Activated T-helper 1 cell treated with anti-CD3 and anti-CD28 coated beads, Interleukin-12 subunit alpha, Interleukin-12 subunit beta, Interleukin-2, Interleukin-4 antibody, amounts not matched to agents 30 ng/mL and 10 ng/mL and 1 ng/mL, durations not matched to agents 14 hours and 24 hours and 36 hours (primary cell): ENCODE measurements at regions not wholly inside any gene's neighbourhood (a gene's known extent, or its start where the extent isn't known, plus 50 kb on each side); places are given as distances from the start of the nearest gene placed in this dataset.
"Not testable (repeated sequence)": the region's sequence is repeated elsewhere in the genome, so short reads cannot be mapped to it uniquely, and the experiment has no call there.

Source experiments
- DNase-seq: peaks from one replicate; pipeline ENCODE4 v3.0.0; 2021; ENCODE audit warnings: low spot score
- H3K27ac Mint-ChIP-seq: one replicate; pipeline ENCODE4 v1.8.0; 2021; ENCODE audit warnings: mild to moderate bottlenecking, mixed read lengths
- H3K27me3 Mint-ChIP-seq: one replicate; pipeline ENCODE4 v1.8.0; 2022; ENCODE audit warnings: mild to moderate bottlenecking, moderate library complexity, mixed read lengths; ENCODE audit not compliant: insufficient read depth
- H3K36me3 Mint-ChIP-seq: one replicate; pipeline ENCODE4 v1.8.0; 2021; ENCODE audit warnings: low read depth, mixed read lengths
- H3K4me1 Mint-ChIP-seq: one replicate; pipeline ENCODE4 v1.8.0; 2021; ENCODE audit warnings: low read depth, mixed read lengths
- H3K4me3 Mint-ChIP-seq: one replicate; pipeline ENCODE4 v1.8.0; 2021; ENCODE audit warnings: mild to moderate bottlenecking, moderate library complexity, mixed read lengths
- H3K9me3 Mint-ChIP-seq: one replicate; pipeline ENCODE4 v1.8.0; 2021; ENCODE audit warnings: mixed read lengths
- intact Hi-C: fragments of 100-400 bp; cut with micrococcal nuclease; formaldehyde crosslinking; loops from one replicate; pipeline ENCODE4 v1.15.1; 2024

DNA sequence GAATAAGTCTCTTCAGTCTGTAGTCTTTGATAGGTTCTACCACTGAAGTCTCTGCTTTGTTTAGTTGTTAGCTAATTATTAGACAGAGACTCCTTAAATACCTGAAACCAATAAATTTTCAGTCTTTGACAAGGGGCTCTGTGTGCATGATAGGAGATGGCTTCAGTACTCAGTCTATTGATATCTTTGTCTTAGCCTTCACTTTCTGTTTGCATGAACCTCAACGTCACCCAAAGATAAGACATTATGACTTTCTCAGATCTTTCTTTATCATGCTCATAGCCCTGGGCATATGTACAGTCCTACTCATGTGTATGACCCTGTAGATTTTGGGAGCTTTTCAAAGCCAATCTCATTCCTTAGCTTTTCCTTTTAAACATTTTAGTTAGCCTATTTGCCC is 183.5 kb upstream of the GCFC2 start:
- Mint-ChIP-seq H3K4me1 (no peaks in the 10 kb centered on the region), H3K9me3 (no peaks in the 10 kb centered on the region), H3K4me3 (no peak overlapping the region), H3K27me3 (no peaks in the 10 kb centered on the region), H3K36me3 (no peaks in the 10 kb centered on the region), H3K27ac (no peak overlapping the region)
- DNase-seq = no peak
- intact Hi-C loops = no loop called here

DNA sequence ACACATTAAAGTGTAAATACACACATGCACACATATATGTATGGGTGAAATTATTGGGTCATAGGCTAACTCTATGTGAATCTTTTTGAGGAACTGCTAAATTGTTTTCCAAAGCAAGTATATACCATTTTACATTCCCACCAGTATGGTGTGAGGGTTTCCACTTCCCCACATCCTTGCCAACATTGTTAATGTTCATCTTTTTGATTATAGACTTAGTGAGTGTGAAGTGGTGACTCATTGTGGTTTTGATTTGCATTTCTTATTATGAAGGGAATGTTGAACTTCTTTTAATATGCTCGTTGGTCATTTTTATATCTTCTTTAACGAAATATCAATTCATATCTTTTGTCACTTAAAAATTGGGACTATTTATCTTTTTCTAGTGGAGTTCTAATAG is 181.8 kb upstream of the GCFC2 start:
- no peak for DNase-seq
- Mint-ChIP-seq H3K36me3 (no peaks in the 10 kb centered on the region), H3K27ac (no peak overlapping the region), H3K4me1 (no peaks in the 10 kb centered on the region), H3K9me3 (no peaks in the 10 kb centered on the region), H3K4me3 (no peak overlapping the region), H3K27me3 (no peaks in the 10 kb centered on the region)
- intact Hi-C loops = no loop called here

DNA sequence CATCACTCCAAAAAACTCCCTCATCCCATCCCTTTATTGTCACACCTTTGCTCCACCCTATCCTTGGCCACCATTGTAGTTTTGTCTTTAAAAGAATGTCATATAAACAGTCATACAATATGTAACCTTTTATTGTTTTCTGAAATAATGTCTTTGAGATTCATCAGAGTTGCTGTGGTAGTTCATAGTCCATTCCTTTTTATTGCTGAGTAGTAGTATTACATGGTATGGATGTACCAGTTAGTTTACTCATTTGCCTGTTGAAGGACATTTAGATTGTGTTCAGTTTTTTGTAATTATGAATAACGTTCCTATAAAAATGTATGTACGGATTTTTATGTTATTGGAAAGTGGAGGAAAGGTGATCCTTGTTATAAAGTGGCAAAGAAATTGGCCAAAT is 171.8 kb upstream of the GCFC2 start:
- intact Hi-C loops = no loop called here
- Mint-ChIP-seq H3K4me1 (no peaks in the 10 kb centered on the region), H3K36me3 (no peaks in the 10 kb centered on the region), H3K27me3 (no peaks in the 10 kb centered on the region), H3K27ac (no peak overlapping the region), H3K4me3 (no peak overlapping the region), H3K9me3 (no peaks in the 10 kb centered on the region)
- no peak for DNase-seq

DNA sequence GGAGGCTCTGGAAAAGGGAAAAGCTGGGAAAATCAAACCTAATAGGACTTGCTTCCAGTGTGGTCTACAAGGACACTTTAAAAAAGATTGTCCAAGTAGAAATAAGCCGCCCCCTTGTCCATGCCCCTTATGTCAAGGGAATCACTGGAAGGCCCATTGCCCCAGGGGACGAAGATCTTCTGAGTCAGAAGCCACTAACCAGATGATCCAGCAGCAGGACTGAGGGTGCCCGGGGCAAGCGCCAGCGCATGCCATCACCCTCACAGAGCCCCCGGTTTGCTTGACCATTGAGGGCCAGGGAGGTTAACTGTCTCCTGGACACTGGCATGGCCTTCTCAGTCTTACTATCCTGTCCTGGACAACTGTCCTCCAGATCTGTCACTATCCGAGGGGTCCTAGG is 164.9 kb upstream of the GCFC2 start:
- H3K36me3 Mint-ChIP-seq, DNase-seq, H3K27ac Mint-ChIP-seq, H3K27me3 Mint-ChIP-seq, H3K4me3 Mint-ChIP-seq, intact Hi-C loops, H3K9me3 Mint-ChIP-seq, H3K4me1 Mint-ChIP-seq: not testable (repeated sequence)

DNA sequence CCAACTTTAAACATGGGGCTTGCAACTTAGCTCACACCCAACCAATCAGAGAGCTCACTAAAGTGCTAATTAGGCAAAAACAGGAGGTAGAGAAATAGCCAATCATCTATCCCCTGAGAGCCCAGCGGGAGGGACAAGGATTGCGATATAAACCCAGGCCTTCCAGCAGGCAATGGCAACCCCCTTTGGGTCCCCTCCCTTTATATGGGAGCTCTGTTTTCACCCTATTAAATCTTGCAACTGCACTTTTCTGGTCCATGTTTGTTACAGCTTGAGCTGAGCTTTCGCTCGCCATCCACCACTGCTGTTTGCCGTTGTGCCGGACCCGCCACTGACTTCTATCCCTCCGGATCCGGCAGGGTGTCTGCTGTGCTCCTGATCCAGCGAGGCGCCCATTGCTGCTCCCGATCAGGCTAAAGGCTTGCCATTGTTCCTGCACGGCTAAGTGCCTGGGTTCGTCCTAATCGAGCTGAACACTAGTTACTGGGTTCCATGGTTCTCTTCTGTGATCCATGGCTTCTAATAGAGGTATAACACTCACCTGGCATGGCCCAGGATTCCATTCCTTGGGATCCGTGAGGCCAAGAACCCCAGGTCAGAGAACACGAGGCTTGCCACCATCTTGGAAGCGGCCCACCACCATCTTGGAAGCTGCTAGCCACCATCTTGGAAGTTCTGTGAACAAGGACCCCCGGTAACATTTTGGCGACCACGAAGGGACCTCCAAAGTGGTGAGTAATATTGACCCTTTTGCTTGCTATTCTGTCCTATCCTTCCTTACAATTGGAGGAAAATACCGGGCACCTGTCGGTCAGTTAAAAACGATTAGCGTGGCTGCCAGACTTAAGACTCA is 161.3 kb upstream of the GCFC2 start:
- H3K27ac Mint-ChIP-seq, H3K27me3 Mint-ChIP-seq, H3K4me3 Mint-ChIP-seq, DNase-seq, intact Hi-C loops, H3K9me3 Mint-ChIP-seq, H3K4me1 Mint-ChIP-seq, H3K36me3 Mint-ChIP-seq: not testable (repeated sequence)

DNA sequence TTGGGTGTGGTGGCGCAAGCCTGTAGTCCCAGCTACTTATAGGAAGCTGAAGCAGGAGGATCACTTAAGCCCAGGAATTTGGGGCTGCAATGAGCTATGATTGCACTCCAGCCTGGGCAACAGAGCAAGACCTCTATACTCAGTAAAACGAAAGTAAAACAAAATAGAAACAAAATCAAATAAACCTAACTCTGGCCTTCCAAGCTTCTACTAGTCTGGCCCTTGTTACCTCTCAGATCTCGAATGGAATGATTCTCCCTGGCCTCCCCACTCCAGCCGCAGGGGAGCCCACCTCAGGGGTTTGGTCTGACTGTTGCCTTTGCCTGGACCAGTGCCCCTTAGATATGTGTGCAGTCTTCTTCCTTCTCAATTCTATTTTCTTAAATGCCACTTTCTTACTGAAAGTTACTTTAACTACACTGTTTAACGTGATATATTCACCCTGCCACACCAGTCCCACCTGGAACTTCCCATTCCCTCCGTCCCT is 160.0 kb upstream of the GCFC2 start:
- intact Hi-C loops = no loop called here

DNA sequence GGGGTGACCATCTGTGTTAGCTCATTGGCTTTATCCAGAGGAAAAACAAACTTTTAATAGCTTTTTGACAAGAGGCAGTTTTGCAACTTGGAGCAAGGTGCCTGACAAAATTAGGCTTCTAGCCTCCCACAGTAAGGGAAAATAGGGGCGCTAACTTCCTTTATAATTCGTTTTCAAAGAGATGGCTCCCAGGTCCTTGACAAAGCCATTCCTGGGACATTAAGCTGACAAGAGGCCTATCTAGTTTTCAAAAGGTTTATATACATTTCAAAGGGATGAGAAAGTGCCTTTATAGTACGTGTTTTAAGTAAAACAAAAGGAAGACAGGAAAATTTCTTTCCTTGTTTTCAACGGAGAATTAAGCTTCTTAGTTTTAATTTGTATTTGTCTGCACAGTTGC is 159.4 kb upstream of the GCFC2 start:
- intact Hi-C loops = no loop called here
- H3K4me3 Mint-ChIP-seq = no peak overlapping the region
- H3K4me1 Mint-ChIP-seq = no peaks in the 10 kb centered on the region
- H3K27me3 Mint-ChIP-seq = no peaks in the 10 kb centered on the region
- no peak for DNase-seq
- no peak overlapping the region for H3K27ac Mint-ChIP-seq
- H3K36me3 Mint-ChIP-seq = no peaks in the 10 kb centered on the region
- no peaks in the 10 kb centered on the region for H3K9me3 Mint-ChIP-seq

More for the DNA sequence above, 160.0 kb upstream of the GCFC2 start:
- H3K9me3 Mint-ChIP-seq = no peaks in the 10 kb centered on the region
- no peaks in the 10 kb centered on the region for H3K36me3 Mint-ChIP-seq
- no peaks in the 10 kb centered on the region for H3K27me3 Mint-ChIP-seq
- DNase-seq = no peak
- H3K4me3 Mint-ChIP-seq = no peak overlapping the region
- no peak overlapping the region for H3K27ac Mint-ChIP-seq
- no peaks in the 10 kb centered on the region for H3K4me1 Mint-ChIP-seq

DNA sequence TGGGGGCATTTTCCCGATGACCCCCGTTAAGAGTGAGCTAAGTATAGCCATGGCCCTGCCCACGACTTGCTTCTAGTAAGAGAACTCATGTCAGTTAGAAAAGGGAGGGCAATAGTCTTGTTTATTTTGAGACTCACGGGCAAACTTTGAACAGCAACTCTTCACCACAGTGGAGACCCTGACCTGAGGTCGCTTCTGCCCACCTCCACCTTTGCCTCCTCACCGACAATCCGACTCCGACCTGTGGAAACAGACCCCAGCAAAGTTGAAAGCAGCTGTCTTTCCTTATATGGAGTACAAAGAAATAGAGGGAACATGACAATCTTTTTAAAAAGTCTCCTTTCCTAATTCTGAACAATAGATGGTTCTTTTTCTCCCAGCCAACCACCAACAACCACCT is 155.0 kb upstream of the GCFC2 start:
- H3K9me3 Mint-ChIP-seq = no peaks in the 10 kb centered on the region
- intact Hi-C loops = no loop called here
- no peaks in the 10 kb centered on the region for H3K36me3 Mint-ChIP-seq
- H3K4me3 Mint-ChIP-seq = no peak overlapping the region
- DNase-seq = no peak
- H3K27me3 Mint-ChIP-seq = no peaks in the 10 kb centered on the region
- no peaks in the 10 kb centered on the region for H3K4me1 Mint-ChIP-seq
- no peak overlapping the region for H3K27ac Mint-ChIP-seq

DNA sequence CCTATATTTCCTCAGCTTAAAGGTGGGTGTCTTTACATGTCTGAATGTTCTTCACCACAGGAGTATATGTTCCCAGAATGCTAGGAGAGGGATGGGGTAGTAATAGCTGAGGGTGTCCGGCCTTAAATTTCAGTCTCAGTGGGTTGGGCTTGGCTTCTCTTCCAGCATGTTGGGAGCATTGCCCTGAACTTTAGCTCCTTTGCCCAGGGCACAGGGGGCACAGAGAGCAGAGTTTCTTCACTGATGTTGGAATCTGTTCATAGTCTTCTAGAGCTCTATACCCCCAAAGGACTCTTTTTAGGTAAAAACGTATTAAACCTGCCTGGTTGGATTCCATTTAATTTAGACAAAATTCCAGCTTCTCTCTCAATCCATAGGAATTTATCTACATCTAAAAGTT is 154.4 kb upstream of the GCFC2 start:
- no peaks in the 10 kb centered on the region for H3K27me3 Mint-ChIP-seq
- no peak overlapping the region for H3K4me3 Mint-ChIP-seq
- H3K9me3 Mint-ChIP-seq = no peaks in the 10 kb centered on the region
- no peaks in the 10 kb centered on the region for H3K36me3 Mint-ChIP-seq
- no peaks in the 10 kb centered on the region for H3K4me1 Mint-ChIP-seq
- intact Hi-C loops = no loop called here
- DNase-seq = no peak
- no peak overlapping the region for H3K27ac Mint-ChIP-seq

DNA sequence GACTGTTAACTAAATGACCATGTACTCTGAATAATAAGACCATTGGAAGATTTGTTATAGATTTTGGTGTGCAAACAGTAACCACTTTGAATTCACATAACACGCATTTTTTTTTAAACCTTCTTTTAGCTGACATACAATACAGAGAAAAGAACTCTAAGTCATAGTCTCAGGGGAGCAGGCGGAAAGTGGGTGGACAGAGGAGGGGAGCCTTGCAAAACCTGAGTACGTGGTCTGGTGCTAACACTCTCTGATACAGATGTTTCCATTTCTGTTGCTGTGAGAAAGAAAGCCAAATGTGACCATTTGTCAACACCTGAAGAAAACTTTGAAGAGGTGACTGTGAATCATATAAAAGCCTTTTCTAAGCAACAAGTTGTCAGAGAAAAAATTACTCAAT is 151.8 kb upstream of the GCFC2 start:
- intact Hi-C loops = no loop called here
- no peak for DNase-seq
- H3K36me3 Mint-ChIP-seq = no peaks in the 10 kb centered on the region
- H3K4me3 Mint-ChIP-seq = no peak overlapping the region
- H3K27ac Mint-ChIP-seq = no peak overlapping the region
- H3K4me1 Mint-ChIP-seq = no peaks in the 10 kb centered on the region
- no peaks in the 10 kb centered on the region for H3K9me3 Mint-ChIP-seq
- H3K27me3 Mint-ChIP-seq = no peaks in the 10 kb centered on the region

DNA sequence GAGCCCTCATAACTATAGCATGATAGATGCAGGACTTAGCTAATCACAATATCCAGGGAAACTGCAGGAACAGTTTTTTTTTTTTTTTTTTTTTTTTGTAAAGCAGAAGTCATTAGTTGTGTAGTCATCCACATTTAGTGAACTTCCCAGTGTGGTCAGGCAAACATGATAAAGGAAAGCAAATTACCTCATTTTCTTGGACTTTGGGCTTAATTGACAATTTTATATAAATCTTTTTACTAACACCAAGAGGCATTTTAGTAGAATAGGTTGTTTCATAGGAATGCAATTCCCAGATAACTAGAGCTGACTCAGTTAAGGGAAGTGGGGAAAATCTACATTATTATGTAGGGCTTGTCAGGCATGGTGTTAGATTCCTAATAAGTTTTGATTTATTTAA is 142.7 kb upstream of the GCFC2 start:
- H3K4me1 Mint-ChIP-seq = no peaks in the 10 kb centered on the region
- no peaks in the 10 kb centered on the region for H3K27me3 Mint-ChIP-seq
- intact Hi-C loops = no loop called here
- peaks cover 18% of the 10 kb centered on the region for H3K9me3 Mint-ChIP-seq
- H3K36me3 Mint-ChIP-seq = no peaks in the 10 kb centered on the region
- no peak overlapping the region for H3K27ac Mint-ChIP-seq
- H3K4me3 Mint-ChIP-seq = no peak overlapping the region
- DNase-seq = no peak

DNA sequence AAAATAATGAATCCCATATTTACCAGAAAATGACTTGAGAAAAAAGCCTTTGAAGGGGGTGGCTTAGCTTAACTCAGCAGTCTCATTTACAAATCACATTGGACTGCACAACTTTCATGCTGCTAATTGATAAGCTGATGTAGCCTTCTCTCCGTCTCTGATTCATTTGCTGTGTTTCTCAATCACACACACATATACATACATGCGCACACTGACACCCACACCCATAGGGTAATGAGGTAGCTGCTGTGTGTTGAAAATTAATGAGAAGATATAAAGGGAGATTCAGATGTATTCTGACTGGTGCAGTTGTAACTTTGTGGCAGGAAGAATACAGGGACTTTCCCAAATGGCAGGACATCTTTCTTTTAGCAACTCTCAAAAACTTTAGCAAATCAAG is 141.9 kb upstream of the GCFC2 start:
- no peak overlapping the region for H3K27ac Mint-ChIP-seq
- H3K9me3 Mint-ChIP-seq = peaks cover 18% of the 10 kb centered on the region
- no peaks in the 10 kb centered on the region for H3K36me3 Mint-ChIP-seq
- no peaks in the 10 kb centered on the region for H3K27me3 Mint-ChIP-seq
- DNase-seq = no peak
- no peaks in the 10 kb centered on the region for H3K4me1 Mint-ChIP-seq
- H3K4me3 Mint-ChIP-seq = no peak overlapping the region
- intact Hi-C loops = no loop called here

DNA sequence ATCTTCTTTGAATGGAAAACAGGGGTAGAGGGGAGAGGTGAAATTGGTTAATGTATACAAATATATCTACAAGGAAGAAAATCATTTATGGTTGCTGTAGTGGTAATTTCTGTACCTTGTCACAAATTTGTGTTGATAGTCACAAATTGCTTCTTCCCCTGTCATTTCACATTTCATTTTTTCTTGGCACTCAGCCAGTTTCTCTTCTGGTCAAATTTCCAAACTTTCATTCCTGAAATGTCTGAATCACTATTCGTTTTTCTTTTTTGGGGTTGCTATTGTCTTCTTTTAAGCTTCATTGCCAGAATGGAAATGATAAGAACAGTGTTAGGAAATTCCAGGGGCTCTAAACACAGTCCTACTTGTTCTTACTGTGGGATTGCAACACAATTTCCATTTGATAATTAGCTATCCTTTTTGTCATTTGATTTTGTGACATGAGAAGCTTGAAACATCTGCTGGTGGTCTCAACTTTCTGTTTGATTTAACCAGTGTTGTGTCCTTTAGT is 136.0 kb upstream of the GCFC2 start:
- intact Hi-C loops = no loop called here
- H3K27me3 Mint-ChIP-seq = no peaks in the 10 kb centered on the region
- no peaks in the 10 kb centered on the region for H3K36me3 Mint-ChIP-seq
- no peak for DNase-seq
- H3K4me1 Mint-ChIP-seq = no peaks in the 10 kb centered on the region
- no peak overlapping the region for H3K27ac Mint-ChIP-seq
- H3K4me3 Mint-ChIP-seq = no peak overlapping the region
- no peaks in the 10 kb centered on the region for H3K9me3 Mint-ChIP-seq

DNA sequence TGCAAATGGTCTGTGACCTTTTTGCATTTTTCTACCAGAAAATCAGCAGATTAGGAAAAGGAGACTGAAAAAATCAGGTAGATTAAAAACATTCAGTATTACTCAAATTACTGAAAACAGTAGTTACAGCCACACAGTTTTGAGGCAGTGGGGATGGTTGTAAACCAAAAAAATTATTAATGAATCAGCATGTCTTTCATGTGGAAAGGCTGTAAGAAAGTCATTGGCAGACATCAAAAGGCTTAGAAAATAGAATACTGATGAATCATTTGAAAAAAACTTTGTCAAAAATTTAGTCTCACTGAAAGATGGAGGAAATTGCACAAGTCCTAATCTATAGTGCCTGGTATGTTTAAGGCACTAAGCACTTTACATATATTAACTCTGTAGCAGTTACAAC is 133.9 kb upstream of the GCFC2 start:
- Mint-ChIP-seq H3K36me3 (no peaks in the 10 kb centered on the region), H3K4me1 (no peaks in the 10 kb centered on the region), H3K4me3 (no peak overlapping the region), H3K9me3 (no peaks in the 10 kb centered on the region), H3K27ac (no peak overlapping the region), H3K27me3 (no peaks in the 10 kb centered on the region)
- intact Hi-C loops = no loop called here
- DNase-seq = no peak
